ENCODE measurements at regions not wholly inside any gene's neighbourhood (a gene's known extent, or its start where the extent isn't known, plus 50 kb on each side); places are given as distances from the start of the nearest gene placed in this dataset.

GRCh38 chr13:90461398-90461797, 886.1 kb upstream of the MIR17HG start:
- no peak overlapping the region for H2BK5ac ChIP-seq (ENCODE audit: low read depth, low read length, poor library complexity, severe bottlenecking)
- H4K20me1 ChIP-seq (ENCODE audit: insufficient read depth, low read length): no peaks in the 10 kb centered on the region
- H3K36me3 ChIP-seq (ENCODE audit: control insufficient read depth, insufficient read depth, low read length): no peaks in the 10 kb centered on the region
- intact Hi-C loops (cut with micrococcal nuclease): no loop called here
- H3K56ac ChIP-seq (ENCODE audit: extremely low read depth, insufficient read depth, low read length): no peak overlapping the region
- no peak overlapping the region for H3K4ac ChIP-seq (ENCODE audit: low read depth, low read length)
- H2AK5ac ChIP-seq (ENCODE audit: low read depth, low read length): no peak overlapping the region
- no peak overlapping the region for H3K4me3 ChIP-seq (ENCODE audit: insufficient read depth, low read depth, low read length)
- no peak overlapping the region for H2BK20ac ChIP-seq (ENCODE audit: low read depth, low read length)
- no peak overlapping the region for H3K14ac ChIP-seq (replicated peaks; ENCODE audit: low read depth, low read length)
- H4K8ac ChIP-seq (ENCODE audit: low read depth in 2 of 2, low read length in 2 of 2): no peak overlapping the region
- no peak overlapping the region for H3K18ac ChIP-seq (ENCODE audit: low read depth, low read length)
- no peak overlapping the region for H3K27ac ChIP-seq (ENCODE audit: insufficient read depth, low read length)
- ATAC-seq (ENCODE audit: low read depth) (no peak), DNase-seq (no peak)
- no peak overlapping the region for H3K23ac ChIP-seq (ENCODE audit: low read depth, low read length)
- no peak overlapping the region for H4K91ac ChIP-seq (ENCODE audit: insufficient read depth, low read depth, low read length)
- H3K4me2 ChIP-seq (ENCODE audit: low read depth, low read length): no peak overlapping the region
- ChIA-PET POLR2A (ENCODE audit: unreplicated experiment) (no interaction called here), CTCF (no interaction called here)
- H2BK15ac ChIP-seq (ENCODE audit: low read depth, low read length): no peak overlapping the region
- dilution Hi-C loops (cut with HindIII; ENCODE audit: low sequenced_read_pairs, unreplicated experiment): no loop called here
- H4K5ac ChIP-seq (ENCODE audit: low read depth, low read length): no peak overlapping the region
- H2BK120ac ChIP-seq (ENCODE audit: low read depth, low read length): no peak overlapping the region
- in situ Hi-C loops (cut with MboI; ENCODE audit: low sequenced_read_pairs): no loop called here
- TF ChIP-seq CHD1 (IDR thresholded peaks at IDR 0.05; ENCODE audit: low read depth, low read length) (no peak), MAZ (IDR thresholded peaks at IDR 0.05; ENCODE audit: borderline replicate concordance, low read depth, low read length) (no peak), SMC3 (IDR thresholded peaks at IDR 0.05; ENCODE audit: low read depth, low read length) (no peak), MXI1 (IDR thresholded peaks at IDR 0.05; ENCODE audit: borderline replicate concordance, low read depth, low read length) (no peak), ELK1 (IDR thresholded peaks at IDR 0.05; ENCODE audit: borderline replicate concordance, low read depth, low read length) (no peak), BHLHE40 (IDR thresholded peaks at IDR 0.05; ENCODE audit: low read depth, low read length) (no peak), POLR2A (IDR thresholded peaks at IDR 0.05; ENCODE audit: low read depth, low read length) (no peak), RFX5 (IDR thresholded peaks at IDR 0.05; ENCODE audit: low read depth, low read length) (no peak), RAD21 (IDR thresholded peaks at IDR 0.05; ENCODE audit: low read length) (no peak), FOS (IDR thresholded peaks at IDR 0.05; ENCODE audit: low read depth, low read length) (no peak), USF2 (IDR thresholded peaks at IDR 0.05; ENCODE audit: low read depth, low read length) (no peak), CTCF (conservative IDR thresholded peaks at IDR 0.05; ENCODE audit: low read depth, low read length) (no peak), MAFK (IDR thresholded peaks at IDR 0.05; ENCODE audit: low read depth, low read length) (no peak), NFE2L2 (IDR thresholded peaks at IDR 0.05; ENCODE audit: low read depth, low read length) (no peak), RCOR1 (IDR thresholded peaks at IDR 0.05; ENCODE audit: insufficient replicate concordance, low read length) (no peak), CEBPB (IDR thresholded peaks at IDR 0.05; ENCODE audit: low read depth, low read length) (no peak)
- no peak overlapping the region for H2AK9ac ChIP-seq (replicated peaks; ENCODE audit: low read depth, low read length, poor library complexity)
- no peaks in the 10 kb centered on the region for H3K27me3 ChIP-seq (ENCODE audit: control insufficient read depth, insufficient read depth, low read length)
- H3K79me1 ChIP-seq (ENCODE audit: low read depth in 1 of 2, low read length in 2 of 2): no peaks in the 10 kb centered on the region
- H3K9ac ChIP-seq (ENCODE audit: low read depth, low read length): no peak overlapping the region
- no peaks in the 10 kb centered on the region for H3K9me3 ChIP-seq (ENCODE audit: control insufficient read depth, insufficient read depth, low read length)
- no peaks in the 10 kb centered on the region for H3K9me1 ChIP-seq (ENCODE audit: insufficient read depth, low read length)
- H2AFZ ChIP-seq (replicated peaks; ENCODE audit: low read length, poor library complexity): no peak overlapping the region
- H3K4me1 ChIP-seq (ENCODE audit: control insufficient read depth, insufficient read depth, low read length): no peaks in the 10 kb centered on the region
- no CpG with 5 or more reads among the region's 3 CpGs for WGBS, 2 experiments (ENCODE audit: extremely low coverage in 2 of 2, insufficient read length in 1 of 2)
- no TSS peak for BruUV-seq (replicated peaks)

Data from IMR-90 (cell line).